NCI-H460 (cell line): ENCODE measurements at regions not wholly inside any gene's neighbourhood (a gene's known extent, or its start where the extent isn't known, plus 50 kb on each side); places are given as distances from the start of the nearest gene placed in this dataset.

Source experiments
- DNase-seq: peaks from one replicate; pipeline ENCODE4 v3.0.0-alpha.2; 2016; ENCODE audit warnings: low read depth; ENCODE audit errors: extremely low read depth

DNA sequence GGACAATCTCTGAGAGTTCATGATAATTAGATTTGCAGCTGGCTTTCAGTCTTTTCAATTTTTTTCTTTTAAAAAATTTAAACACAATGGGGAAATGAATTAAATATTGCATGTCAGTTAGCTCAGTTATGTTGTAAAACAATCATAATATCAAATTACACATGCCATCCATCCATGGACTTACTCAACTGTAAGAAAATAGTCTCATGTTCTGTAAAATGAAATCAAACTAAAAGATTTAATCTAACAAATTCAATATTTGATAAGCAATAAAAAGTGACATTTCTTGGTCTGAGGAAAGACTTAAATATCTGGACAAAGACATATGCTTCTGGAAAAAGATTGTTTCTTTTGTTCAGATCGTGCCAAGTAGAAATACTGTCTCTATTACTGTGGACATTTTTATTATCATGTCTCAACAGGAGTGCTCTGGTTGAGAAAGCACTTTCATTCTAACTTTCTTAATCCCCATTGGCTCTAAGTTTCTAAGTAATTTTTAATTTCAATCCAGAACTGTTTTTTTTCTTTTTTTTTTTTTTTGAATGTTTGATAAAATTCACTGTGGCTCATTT is 179.2 kb upstream of the FAM3C start:
- DNase-seq = no peak

DNA sequence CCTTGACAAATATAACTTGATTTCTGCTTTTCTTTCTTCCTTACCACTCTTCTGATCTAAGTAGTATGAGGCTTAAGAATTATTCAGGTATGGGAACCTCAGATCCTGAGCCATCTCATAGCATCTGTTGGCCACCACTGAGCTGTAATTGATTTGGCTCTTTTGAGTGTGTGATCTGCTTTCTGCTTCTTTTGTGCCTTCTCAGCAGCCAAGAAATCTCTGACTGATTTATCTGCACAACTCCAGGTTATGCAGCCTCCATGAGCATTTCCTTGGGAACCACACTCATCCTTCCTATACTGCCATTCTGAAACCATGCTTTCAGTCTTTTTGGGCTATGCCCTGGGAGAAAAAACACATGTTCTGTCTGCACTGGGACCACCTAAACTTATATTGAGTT is 178.0 kb upstream of the FAM3C start:
- DNase-seq = no peak

DNA sequence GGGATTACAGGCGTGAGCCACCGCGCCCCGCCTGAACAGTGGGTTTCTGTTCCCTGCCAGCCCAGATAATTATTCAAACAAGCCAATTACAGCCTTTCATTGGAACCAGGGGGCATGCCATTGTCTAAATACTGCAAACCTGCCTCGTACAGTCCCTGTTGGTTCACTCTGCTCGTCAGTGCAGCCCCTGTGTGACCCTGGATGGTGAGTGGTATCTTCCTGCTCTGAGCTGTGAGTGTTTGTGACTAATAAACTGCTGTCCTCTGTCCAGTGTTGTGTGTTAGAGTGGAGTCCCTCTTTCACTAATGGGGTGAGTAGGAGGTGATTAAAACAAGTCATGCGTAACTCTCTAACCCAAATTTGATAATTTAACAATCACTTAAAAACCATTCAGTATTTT is 176.5 kb upstream of the FAM3C start:
- no peak for DNase-seq

DNA sequence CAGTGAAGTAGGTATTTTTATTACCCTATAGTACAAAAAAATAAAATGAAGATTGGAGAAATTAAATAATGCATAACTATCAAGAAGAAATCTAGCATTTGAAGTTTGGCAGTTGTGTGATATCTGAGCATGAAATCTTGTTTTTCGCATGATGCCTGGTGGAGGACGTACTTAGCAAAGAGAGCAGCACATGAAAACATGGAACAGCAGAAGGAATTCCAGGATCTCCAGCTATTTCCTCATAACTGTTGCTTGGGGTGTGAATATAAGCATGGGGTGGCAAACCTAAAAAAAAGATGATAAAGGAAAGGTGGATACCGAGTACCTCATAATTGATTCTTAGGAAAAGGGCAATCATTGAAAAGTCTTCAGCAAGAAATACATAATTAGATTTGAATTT is 174.3 kb upstream of the FAM3C start:
- no peak for DNase-seq

DNA sequence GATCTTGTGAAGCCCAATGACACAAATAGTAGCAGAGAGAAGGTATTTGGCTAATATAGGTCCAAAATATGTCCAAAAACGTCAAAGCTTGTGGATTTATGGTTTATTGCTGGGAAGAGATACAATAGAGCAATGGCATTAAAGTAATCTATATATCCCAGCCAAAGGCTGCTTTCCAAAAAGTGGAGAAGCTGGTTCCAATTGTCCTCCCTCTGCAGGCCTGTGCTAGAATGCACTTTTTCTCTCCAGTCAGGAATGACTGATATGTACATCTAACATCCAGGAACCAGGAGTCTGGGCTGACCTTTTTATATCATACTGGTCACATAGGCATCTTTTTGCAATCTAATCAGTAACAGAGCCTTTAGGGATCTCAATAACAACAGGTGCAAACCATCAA is 167.1 kb upstream of the FAM3C start:
- no peak for DNase-seq

DNA sequence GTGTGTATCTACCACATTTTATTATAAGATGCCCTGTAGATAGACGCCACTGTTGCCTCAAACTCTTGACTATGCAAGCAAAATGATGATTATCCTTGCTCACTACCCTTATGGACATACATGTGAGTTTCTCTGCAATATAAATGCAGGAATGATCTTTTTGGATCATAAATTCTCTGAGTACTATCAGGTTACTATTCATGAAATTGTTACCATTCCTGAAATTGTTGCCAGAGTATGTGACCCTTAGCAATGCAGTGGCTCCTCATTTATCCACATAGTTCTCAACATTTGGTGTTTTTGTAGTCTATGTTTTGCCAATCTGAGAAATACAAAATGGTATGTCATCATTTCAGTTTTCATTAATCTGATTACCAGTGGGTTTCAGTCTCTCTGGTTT is 166.2 kb upstream of the FAM3C start:
- no peak for DNase-seq

DNA sequence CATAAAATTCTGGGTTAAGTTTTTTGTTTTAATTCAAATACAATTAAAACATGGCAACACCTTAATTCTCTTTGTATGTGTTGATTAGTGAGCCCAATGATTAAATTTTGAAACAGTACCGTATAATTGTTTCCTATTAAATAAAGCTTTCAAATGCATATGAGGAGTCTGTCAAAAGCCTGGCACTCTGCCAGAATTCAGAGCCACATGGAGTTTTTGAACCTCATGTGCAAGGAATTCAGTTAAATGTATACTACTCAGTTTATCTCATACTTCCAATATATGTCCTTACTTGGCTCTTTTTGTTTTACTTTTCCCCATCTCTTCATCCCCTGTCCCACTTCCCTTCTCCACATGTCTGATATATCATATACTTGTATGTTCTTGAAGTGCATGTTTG is 165.6 kb upstream of the FAM3C start:
- no peak for DNase-seq

DNA sequence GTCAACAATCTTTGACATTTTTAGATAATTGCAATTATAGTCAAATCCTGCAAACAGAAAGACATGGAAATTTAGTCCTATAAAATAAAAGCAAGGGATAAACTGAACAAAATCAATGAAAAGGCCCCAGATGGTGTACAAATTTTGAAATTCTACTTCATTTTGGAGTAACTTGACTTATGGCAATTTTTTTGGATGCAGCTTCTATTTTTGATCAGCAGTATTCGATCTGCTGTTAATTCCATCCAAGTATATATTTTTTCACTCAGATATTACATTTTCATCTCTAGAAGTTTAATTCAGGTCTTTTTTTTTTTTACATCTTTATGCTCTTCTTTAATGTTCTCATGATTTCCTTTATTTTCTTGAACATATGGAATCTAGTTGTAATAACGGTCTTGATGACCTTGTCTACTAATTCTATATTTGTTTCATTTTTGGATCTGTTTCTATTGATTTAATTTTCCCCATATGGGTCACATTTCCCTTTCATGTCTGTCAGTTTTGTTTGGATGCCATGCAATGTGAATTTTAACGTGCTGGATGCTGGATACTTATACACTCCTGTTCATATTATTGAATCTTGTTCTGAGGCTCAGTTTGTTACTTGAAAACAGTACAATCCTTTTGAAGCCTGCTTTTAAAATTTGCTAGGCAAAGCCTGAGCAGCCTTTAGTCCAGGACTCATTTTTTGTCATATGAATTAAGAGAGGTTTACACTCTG is 164.3 kb upstream of the FAM3C start:
- no peak for DNase-seq

DNA sequence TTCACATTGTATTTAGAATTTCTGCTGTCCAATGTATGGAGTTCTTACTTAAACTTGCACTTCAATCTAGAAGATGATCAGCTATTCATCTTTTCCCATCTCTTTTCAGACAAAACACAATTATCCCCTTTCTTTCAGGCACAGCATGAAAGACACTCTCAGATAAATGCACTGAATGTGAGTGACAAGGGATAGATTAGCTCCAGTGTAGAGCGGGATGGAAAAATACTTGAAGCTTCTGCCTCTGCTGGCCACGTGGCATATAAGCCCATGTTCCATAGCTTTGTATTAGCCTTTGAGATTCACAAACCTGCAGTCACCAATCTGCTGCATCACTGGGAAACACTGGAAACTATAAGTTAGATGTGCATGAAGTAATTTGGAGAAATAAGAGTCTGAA is 162.2 kb upstream of the FAM3C start:
- DNase-seq = no peak

DNA sequence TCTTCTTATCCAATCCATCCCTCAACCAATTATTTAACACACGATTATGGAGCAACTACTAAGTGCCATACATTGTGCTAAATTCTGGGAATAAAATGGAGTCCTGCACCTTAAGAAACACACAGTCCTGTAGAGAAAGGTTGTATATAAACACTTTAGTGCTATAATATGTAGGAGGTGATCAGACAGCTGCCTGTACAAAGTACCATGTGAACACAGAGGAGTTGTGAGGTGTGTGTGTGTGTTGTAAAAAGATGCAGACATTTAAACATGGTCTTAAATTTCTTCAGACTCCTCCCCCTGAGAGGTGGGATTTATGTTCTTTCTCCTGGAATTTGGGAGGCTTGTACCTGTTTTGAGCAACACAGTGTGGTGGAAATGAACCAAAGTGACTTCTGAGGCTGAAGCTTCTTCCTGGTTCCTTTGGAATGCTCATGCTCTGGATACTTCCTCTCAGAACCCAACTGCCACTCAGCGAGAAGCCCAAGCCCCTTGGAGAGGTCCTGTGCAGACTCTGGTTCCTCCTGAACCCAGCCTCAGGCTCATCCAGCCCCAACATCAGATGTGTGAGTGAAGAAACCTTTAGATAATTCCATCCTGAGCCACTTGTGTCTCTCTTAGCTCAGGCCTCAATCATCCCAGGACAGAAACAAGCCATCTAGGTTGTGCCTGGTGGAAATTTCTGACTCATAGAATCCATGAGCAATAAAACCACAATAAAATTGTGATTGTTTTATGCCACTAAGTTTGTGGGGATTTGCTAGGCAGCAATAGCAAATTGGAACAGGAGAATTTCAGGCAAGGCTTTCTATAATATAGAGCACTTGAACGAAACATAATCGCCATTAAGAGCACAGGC is 161.2 kb upstream of the FAM3C start:
- DNase-seq = no peak

DNA sequence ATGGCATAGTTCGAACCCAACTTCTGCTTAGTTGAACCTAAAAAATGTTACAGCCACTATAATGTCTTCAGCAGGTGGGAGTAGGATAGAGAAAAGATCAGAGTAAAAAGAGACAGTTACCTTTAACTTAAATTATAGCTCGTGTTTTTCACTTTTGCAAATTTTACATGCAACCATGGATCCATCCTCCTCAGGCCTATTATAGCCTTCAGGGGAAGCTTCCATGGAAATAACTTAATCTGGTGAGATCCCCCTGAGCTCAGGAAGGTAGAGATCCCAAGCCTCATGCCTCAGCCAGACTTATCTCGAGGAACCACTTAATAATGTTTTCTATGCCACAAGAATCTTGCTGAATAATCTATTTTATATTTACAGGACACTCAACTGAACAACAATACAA is 159.4 kb upstream of the FAM3C start:
- no peak for DNase-seq

DNA sequence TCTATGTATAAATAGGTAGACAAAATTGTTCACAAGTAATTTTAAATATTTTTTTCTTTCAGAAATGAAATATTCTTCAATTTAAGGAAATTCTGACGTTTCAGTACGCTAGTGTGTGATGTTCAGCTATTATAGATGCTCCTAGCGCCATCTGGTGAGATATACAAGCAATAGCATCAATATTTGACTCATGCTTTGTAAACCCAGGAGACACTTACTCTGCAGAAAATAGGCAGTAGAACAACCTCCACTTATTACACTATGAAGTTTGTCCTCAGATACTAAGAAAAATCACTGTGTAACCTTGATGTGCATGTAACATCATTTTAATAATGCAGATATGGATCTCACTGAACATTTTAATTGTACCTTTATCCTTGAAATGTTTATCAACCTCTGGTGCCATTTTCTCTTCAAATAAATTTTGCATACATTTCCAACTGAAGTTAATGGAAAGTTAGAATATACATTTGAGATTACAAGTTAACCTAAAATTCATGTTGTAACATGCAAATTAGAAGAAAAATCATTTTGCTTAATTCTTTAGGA is 151.5 kb upstream of the FAM3C start:
- DNase-seq = peak; percentile 70

DNA sequence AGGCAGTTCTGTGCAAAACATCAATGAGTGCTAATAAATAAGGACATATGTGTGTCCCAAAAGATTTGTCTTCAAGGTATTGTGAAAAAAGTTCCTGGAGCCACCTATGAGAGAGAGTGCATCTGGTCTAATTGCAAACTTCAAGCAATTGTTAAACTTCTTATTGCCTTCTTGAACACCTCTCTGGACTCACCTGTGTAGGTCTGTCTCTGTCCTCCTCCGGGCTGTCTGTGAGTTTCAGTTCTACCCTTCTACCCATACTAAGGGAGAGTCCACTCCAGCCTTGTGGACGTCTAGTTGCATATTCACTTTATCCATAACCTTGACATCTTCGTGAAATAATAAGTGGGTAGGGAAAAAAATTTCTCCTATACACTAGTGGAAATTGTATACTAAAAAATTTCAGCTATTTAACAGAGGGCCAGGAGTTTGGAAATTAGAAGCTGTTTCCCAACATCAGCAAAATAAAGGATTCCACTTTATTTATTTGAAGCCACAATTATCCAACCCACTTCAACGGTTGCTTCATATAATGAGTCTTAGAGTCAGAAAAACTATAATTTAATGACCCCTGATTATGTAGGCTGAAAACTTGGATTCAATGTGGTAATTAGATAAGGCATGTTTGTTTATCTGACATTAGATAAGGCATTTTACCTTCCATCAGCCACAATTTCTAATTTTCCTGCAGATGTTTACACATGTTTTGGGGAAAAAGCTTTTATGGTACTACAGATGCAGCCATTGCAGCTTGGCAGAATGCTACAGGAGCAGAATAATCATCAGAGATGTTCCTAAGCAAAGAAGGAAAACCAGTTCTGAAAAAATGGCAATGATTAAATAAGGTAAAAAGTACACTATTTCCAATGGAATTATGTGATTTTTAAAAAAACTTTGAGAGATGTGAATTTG is 150.8 kb upstream of the FAM3C start:
- no peak for DNase-seq

DNA sequence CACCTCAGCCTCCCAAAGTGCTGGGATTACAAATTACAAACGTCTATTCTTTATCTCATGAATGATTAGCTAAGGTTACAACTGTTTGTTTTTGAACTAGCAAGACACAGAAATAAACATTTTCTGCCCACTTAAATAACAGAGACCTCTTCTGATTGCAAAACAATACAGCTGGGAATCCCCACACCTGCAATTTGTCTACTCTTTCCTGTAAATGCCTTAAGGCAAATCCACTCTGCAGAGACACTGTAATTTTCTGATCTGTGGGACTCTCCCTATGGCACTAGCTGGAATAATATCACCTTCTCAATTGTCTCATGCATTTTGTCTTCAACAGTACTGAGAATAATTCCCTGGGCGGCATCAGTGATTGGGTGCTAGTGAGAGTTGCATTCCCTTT is 149.3 kb upstream of the FAM3C start:
- DNase-seq = no peak

DNA sequence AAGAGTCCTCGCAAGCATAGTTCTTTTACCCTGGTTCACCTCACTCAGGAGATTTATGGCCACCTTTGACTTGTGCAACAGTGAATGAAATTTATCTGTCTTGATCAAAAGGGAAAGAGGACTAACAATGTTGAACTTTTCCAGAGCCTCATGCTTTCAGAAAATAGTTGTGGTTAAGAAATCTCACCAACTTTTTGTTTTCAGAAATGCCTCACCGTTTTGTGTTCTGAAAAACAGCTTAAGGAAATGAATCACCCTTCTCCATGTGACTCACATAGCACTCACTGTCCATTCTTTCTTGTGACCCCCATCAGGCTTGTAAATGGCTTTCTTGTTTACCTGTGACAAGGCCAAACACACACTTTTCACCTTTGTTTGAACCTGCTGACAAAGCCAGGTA is 148.6 kb upstream of the FAM3C start:
- peak; percentile 23 for DNase-seq

DNA sequence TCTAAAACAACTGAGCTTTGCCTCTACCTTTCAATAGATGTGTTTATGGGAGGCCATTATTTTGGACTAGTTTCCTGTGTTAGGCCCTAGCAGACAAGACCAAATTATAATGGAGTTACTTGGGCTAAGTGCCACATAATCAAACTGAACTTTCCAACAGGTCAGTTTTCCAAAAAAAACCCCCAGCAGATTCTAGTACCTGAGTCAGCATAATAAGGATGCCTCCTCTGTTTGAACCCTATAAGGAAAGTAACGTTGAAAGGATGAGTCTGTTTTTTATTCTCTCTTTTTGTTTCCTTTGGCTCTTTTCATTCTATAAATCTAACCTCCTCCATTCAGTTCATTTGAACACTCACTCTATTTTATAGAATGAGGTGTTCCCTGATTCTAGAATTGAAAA is 148.1 kb upstream of the FAM3C start:
- DNase-seq = no peak

DNA sequence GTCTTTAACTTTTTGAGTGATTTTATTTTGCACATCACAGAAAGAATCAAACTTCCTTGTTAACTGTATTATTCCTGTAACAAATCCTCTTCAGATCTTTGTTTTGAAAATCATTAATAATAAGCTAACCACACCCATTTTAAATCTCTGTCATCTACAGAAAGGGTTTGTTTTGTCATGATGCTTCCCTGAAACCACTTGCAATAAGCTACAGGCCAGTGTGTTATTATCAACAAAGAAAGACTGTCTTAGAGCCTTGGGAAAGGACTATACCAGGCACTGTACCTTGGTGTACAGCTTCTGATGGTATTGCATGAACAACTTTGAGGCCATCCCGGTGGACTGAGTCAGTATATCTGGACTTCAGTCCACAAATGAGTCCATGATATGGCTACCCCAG is 145.3 kb upstream of the FAM3C start:
- DNase-seq = no peak

DNA sequence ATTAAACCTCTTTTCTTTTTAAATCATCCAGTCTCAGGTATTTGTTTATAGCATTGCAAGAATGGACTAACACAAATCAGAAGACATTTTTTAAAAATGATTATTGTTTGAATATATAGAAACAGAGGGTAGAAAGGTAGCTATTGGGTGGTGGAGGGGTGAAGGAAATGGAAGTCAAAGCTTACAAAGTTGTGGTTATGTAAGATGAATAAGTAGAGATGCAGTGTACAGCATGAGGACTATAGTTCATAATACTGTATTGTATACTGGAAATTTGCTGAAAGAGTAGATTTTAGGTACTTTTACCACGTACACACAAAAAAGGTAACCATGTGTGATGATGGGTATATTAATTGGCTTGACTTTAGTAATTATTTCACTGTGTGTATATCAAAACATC is 144.0 kb upstream of the FAM3C start:
- DNase-seq = no peak

DNA sequence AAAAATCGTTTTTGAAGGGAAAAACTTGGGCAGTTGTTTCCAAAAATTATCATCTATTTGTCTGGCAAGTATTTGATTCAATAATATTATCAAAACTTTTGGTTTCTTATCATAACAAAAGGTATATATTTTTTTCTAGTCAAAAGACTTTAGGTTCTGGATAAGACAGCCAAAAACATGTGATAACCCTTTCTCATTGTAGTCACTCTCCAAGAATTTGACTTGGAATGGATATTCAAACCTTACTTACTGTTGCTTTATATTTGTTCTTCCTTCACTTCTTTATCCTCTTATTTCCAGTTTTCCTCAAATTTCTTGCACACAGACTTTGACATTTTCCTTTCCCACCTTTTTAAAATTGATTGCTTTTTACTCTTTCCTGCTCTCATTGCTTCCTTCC is 140.9 kb upstream of the FAM3C start:
- DNase-seq = no peak

DNA sequence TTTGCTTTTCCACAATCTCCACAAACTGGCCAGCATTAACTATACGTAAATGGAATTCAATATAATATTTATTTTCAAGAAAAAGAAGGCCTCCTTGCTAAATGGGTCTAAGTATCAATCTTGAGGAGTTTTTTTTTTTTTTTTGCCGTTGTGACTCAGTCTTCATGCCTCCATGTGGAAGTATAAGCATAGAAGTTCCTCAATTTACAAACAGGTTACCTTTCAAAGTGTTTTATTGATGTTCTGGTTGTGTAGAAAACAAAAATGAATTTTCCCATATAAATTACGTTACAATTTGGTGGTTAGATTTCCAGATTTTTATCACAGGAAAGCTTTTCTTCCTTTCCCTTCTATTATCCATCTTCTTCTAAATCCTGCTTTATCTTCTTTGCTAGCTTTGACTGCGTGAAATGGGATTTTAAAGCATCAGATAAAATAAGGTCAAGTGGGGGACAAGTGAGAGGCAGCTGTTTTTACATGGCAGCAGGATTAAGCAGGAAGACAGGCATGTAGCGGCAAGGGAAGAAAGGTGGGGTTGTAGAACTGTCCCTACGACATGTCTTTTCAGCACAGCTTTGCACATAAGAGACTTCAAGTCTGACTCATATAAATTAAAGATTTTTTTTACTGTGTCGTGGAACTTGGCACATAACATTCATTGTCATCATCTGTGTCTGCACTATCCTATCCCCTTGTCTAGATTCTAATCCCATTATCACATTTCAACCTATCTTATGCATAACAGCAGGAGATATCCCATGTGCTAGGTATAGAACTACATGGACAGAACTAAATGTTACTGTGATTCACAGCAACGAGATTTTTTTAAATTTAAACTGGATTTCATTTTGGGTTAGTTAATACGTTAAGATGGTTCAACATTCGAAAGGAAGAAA is 135.3 kb upstream of the FAM3C start:
- DNase-seq = no peak
